ENCODE measurements at regions not wholly inside any gene's neighbourhood (a gene's known extent, or its start where the extent isn't known, plus 50 kb on each side); places are given as distances from the start of the nearest gene placed in this dataset.

GRCh38 chr4:129232589-129233337 lies 136.8 kb downstream of the C4orf33 start:
- TF ChIP-seq CTCF (conservative IDR thresholded peaks at IDR 0.05): no peak
- H3K27ac ChIP-seq: no peak overlapping the region

GRCh38 chr4:129233691-129234090 lies 137.7 kb downstream of the C4orf33 start:
- H3K27ac ChIP-seq: no peak overlapping the region
- no peak for TF ChIP-seq CTCF (conservative IDR thresholded peaks at IDR 0.05)

- no peak overlapping the region for H3K27ac ChIP-seq
- no peak for TF ChIP-seq CTCF (conservative IDR thresholded peaks at IDR 0.05)
Observed at GRCh38 chr4:129236351-129236750, 140.4 kb downstream of the C4orf33 start.

- no peak overlapping the region for H3K27ac ChIP-seq
- TF ChIP-seq CTCF (conservative IDR thresholded peaks at IDR 0.05): no peak
Observed at GRCh38 chr4:129239088-129239487, 143.1 kb downstream of the C4orf33 start.

GRCh38 chr4:129240816-129241215 lies 144.9 kb downstream of the C4orf33 start:
- TF ChIP-seq CTCF (conservative IDR thresholded peaks at IDR 0.05): no peak
- H3K27ac ChIP-seq: no peak overlapping the region

- H3K27ac ChIP-seq: no peak overlapping the region
- TF ChIP-seq CTCF (conservative IDR thresholded peaks at IDR 0.05): no peak
Observed at GRCh38 chr4:129246145-129246544, 150.2 kb downstream of the C4orf33 start.

GRCh38 chr4:129246910-129247461 lies 151.0 kb downstream of the C4orf33 start:
- TF ChIP-seq CTCF (conservative IDR thresholded peaks at IDR 0.05): no peak
- H3K27ac ChIP-seq: no peak overlapping the region

Data from VCaP (cell line).